WI38 (cell line): ENCODE measurements at regions not wholly inside any gene's neighbourhood (a gene's known extent, or its start where the extent isn't known, plus 50 kb on each side); places are given as distances from the start of the nearest gene placed in this dataset.
"Not testable (repeated sequence)": the region's sequence is repeated elsewhere in the genome, so short reads cannot be mapped to it uniquely, and the experiment has no call there.

Source experiments
- H3K4me3 ChIP-seq: 2 replicates; pipeline ENCODE4 v1.5.1; 2011; ENCODE audit warnings: low read depth, mild to moderate bottlenecking, control low read depth, low read length
- CTCF ChIP-seq: IDR thresholded peaks from 2 replicates; pipeline ENCODE4 v1.5.1; 2012; ENCODE audit warnings: low read depth, mild to moderate bottlenecking, control low read depth, low read length

GRCh38 chr16:88252057-88252794 lies 130.5 kb upstream of the ZNF469 start:
- H3K4me3 ChIP-seq = not testable (repeated sequence)

DNA sequence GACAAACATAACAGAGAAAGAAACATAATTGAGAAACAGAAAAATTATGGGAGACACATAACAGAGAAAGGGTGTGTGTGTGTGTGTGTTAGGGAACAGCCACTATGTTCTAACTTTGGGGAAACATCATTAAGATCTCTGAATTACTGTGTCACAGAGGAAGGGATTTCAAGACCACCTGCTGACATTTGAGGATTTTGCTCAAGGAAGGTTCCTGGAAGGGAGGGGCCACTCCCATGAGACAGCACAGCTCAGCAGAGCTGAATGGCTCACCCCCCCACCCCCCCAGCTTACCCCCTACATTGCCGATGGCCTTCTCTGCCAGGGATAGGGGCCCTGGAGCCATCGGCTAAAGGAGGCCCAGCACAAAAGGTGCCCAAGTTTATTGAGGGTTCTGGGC lies 124.6 kb upstream of the ZNF469 start:
- not testable (repeated sequence) for H3K4me3 ChIP-seq

- not testable (repeated sequence) for H3K4me3 ChIP-seq
Measured at GRCh38 chr16:88258764-88259525, 123.8 kb upstream of the ZNF469 start.

GRCh38 chr16:88259538-88259937 lies 123.2 kb upstream of the ZNF469 start:
- H3K4me3 ChIP-seq = not testable (repeated sequence)

DNA sequence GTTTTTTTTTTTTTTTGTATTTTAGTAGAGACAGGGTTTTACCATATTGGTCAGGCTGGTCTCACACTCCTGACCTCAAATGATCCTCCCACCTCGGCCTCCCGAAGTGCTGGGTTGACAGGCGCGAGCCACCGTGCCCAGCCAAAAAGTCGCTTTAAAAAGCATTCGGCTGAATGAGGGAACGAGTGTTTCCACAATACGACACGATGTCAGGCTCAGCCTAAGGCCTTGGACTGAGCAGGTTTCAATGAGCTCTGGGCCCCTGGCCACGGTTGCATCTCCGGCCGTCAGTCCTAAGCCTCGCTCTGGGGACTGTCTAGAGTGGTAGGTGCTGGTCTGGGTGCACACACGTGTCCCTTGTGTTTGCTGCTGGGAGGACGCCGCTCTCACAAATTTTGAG lies 122.6 kb upstream of the ZNF469 start:
- not testable (repeated sequence) for H3K4me3 ChIP-seq

DNA sequence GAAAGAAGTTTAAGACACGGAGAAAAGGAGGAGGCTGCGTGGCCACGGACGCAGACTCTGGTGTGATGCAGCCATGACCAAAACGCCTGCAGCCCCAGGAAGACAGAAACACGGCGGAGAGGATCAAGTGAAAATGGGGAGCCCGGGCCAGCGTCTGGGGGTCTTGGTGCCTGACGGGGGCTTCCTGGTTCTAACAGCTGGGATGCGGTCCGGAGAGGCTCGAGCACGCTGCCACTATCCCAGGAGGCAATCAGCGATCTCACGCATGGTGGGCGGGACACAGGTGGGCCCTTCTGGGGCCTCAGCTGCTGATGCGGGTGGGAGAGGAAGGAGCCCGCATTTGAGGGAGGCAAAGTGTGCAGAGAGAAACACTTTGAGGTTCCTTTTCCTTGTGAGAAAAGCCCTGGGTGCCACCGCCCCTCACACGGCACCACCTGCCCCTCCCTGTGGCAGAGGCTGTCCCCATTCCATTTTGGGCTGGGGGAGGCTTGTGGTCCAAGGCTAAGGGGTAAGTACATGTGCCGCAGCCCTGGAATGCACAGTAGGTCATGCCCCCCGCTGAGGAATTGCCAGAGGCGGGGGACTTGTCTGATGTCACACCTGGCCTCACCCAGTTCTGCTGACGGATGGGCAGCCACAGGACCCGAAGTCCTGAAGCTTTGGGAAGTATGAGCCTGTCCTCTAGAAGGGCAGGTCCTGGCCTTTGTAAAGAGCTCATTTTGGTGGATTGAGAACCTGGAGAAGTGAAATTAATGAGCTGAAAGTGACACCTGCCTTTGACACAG lies 121.7 kb upstream of the ZNF469 start:
- H3K4me3 ChIP-seq = not testable (repeated sequence)

DNA sequence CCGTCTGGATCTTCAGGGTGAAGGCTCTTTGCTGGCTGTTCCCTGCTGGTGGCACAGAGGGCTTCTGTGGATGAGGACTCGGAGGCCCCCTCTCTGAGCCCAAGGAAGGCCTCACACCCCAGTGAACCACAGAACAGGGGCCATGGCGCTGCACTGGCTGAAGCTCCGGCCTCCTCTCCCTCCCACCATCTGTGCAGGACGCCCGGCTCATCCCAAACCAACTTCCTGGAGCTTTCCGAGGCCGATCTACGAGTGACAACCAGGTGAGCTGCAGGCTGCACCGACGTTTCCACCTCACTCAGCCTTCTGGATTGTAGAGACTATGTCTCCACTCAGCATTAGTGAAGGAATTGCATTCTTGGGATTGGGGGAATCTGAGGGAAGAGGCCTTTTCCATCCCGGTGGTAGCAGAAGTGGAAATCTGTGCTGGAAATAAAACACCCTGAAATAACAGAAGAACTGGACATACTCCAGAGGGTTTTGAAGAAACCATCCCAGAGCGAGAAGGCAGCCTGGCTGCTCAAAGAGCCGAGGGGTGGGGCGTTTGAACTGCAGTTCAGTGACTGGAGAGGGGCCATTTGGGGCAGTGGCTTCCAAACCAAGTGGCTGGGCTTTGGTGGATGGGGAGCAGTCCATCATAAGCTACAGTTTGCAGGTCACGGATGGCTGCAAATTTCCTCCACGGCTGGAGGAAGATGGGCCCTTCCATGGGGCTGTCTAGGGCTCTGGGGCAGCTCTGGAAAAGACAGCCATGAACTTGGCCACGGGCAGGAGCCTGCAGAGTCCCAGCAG lies 120.7 kb upstream of the ZNF469 start:
- not testable (repeated sequence) for H3K4me3 ChIP-seq

GRCh38 chr16:88262858-88263563 lies 119.7 kb upstream of the ZNF469 start:
- not testable (repeated sequence) for H3K4me3 ChIP-seq

GRCh38 chr16:88263681-88264287 lies 119.0 kb upstream of the ZNF469 start:
- not testable (repeated sequence) for H3K4me3 ChIP-seq

GRCh38 chr16:88264641-88265285 lies 118.0 kb upstream of the ZNF469 start:
- no peak overlapping the region for H3K4me3 ChIP-seq
- no peak for TF ChIP-seq CTCF

DNA sequence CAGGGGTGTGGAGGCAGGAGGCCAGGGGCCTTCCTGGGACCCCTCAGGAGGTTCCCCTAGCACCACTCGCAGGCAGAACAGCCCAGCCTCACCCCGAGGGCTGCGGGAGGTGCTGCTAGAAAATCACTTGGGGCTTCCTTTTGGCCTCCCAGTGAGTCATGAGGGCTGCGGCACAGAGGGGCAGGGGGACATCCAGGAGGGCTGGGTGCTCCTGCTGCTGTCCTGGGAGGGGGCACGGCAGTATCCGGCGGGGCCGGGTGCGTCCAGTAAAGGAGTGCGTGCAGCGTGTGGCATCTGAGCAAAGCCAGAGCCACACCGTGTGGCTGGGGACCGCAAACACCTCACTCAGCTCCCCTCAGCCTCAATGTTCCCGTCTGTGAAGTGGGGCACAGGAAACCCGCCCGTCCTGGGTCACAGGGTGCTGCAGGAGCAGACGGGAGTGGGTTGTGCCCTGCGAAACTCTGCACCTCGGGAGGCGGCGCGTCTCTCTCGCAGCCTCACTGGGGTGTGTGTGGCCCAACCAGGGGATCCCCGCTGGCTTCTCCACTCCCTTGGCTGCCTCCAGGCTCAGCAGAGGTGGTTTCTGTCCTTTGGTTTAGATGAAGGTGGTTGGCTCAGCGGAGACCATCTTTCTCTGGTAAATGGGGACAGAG lies 117.3 kb upstream of the ZNF469 start:
- H3K4me3 ChIP-seq = not testable (repeated sequence)

GRCh38 chr16:88266036-88266435 lies 116.7 kb upstream of the ZNF469 start:
- H3K4me3 ChIP-seq = not testable (repeated sequence)

DNA sequence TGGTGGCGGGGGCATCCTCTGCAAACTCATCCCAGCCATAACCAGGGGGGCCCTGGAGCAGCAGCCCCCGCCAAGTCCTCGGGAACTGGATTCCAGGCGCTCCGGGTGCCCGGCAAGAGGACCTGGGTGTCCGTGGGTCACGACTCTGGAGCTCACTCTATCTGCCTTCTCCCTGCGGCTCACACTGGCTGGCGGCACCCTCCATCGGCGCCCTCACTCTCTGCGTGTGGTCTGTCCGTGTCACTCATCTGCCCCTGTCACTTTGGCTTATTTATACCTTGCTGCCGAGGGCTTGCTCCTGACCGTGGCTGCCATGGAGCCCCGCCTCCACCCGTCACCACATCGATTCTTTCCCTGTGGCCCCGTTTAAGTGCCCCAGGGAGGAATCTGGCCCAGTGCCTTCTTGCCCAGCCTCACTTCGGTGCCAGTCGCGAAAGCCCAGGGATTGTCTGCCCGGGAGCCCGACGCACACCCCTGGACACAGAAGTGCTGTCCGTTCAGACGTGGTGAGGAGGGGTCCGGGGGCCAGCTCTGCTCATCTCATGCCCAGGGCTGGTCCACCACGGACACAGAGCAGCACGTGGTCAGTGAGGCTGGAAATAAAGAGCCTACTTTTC lies 115.7 kb upstream of the ZNF469 start:
- H3K4me3 ChIP-seq = not testable (repeated sequence)

DNA sequence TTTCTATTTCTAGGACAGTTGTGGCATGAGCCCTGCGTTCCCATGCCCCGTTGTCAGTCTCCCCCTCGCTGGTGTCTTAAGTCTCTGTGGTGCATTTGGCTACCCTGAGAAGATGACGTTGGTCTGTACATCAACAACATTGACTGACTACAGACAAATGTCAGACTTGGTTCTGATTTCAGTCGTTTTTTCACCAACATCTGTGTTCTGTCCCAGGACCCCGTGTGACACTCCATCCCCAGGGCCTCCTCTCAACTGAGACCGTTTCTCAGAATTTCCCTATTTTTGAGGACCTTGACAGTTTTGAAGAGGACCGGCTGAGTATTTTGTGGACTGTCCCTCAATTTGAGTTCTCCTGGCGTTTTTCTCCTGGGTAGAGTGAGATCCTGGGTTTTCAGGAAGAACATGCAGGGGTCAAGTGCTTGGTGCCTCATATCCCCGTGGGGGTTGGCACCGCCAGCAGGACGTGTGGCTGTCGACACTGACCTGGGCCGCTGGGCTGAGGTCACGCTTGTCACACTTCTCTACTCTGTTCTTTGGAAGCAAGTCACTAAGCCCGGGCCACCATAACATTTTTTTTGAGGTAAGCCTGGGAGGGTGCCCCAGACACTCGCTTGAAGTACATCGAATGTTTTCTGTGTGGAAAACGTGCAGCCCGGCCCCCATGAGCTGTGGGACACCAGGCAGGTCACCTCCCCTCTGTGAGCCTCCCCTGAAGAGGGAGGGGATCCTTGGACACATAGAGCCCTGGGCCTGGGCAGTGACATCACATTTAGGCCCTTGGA lies 114.4 kb upstream of the ZNF469 start:
- not testable (repeated sequence) for H3K4me3 ChIP-seq

DNA sequence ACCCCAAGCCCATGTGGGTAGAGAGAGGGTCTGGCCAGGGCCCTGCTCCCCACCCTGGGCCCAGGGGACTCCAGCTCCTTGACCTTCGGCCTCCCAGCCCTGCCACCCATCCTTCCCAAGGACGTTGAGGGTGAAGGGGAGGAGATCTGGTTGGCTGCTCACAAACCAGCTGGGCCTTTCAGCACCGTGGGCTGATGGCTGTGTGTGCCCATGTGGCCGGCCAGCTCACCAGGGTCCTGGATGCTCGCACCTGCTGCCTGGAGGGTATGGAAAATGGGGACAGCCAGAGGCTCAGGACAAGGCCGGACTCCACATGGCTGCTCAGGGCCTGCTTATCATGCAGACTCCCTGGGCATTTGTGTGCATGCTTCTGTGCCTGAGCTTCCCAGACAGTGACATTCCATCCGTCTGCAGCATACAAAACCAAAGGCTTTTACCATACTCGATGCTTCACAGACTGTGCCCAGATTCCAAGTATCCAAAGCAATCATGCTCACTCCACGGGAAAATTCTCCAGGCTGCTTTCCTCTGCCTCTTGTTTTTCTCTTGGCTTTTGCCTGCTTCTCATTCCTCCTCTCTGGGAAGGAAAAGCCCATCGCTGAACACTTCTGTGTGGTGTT lies 112.5 kb upstream of the ZNF469 start:
- H3K4me3 ChIP-seq = not testable (repeated sequence)
